Testis (tissue), 2 donors: ENCODE measurements at regions not wholly inside any gene's neighbourhood (a gene's known extent, or its start where the extent isn't known, plus 50 kb on each side); places are given as distances from the start of the nearest gene placed in this dataset.

Source experiments
- DNase-seq: peaks from one replicate; pipeline ENCODE4 v3.0.0-alpha.2; 2019
- H3K27ac ChIP-seq, 2 donors: fragments of 200-600 bp; sonication (generic); one replicate each; pipeline ENCODE4 v1.5.1; 2019
- H3K27me3 ChIP-seq: fragments of 200-600 bp; sonication (generic); one replicate; pipeline ENCODE4 v1.5.1; 2019
- H3K36me3 ChIP-seq: fragments of 200-600 bp; sonication (generic); one replicate; pipeline ENCODE4 v1.5.1; 2017; ENCODE audit warnings: low read depth; ENCODE audit errors: missing control alignments
- H3K4me1 ChIP-seq: fragments of 200-600 bp; sonication (generic); one replicate; pipeline ENCODE4 v1.5.1; 2019
- H3K4me3 ChIP-seq, 2 donors: fragments of 200-600 bp; sonication (generic); one replicate each; pipeline ENCODE4 v1.5.1; 2017 to 2019
- H3K9me3 ChIP-seq: fragments of 200-600 bp; sonication (generic); one replicate; pipeline ENCODE4 v1.5.1; 2017
- POLR2A ChIP-seq: fragments of 450-650 bp; IDR thresholded peaks from one replicate; pipeline ENCODE4 v1.6.1; 2017; ENCODE audit warnings: antibody characterized with exemption, mild to moderate bottlenecking, moderate library complexity
- WGBS, 2 donors: methylation state at CpG; one replicate each; pipeline ENCODE4 v1.1.5; 2018; 5-methylcytosine and 5-hydroxymethylcytosine counted together
- intact Hi-C: fragments of 100-400 bp; cut with DNase I; formaldehyde crosslinking; loops from one replicate; pipeline ENCODE4 v1.15.1; 2023; ENCODE audit warnings: low total_unique reads
- TF ChIP-seq, protein P1 (sequence below), 3 experiments: fragments of 450-650 bp in 2 of 3; fragments of 200-600 bp in 1 of 3; sonication (generic) in 1 of 3; IDR thresholded peaks; one replicate each; pipeline ENCODE4 v1.5.1; 2016 to 2019; ENCODE audit warnings: antibody characterized with exemption in 3 of 3, mild to moderate bottlenecking in 2 of 3, moderate library complexity in 1 of 3

DNA sequence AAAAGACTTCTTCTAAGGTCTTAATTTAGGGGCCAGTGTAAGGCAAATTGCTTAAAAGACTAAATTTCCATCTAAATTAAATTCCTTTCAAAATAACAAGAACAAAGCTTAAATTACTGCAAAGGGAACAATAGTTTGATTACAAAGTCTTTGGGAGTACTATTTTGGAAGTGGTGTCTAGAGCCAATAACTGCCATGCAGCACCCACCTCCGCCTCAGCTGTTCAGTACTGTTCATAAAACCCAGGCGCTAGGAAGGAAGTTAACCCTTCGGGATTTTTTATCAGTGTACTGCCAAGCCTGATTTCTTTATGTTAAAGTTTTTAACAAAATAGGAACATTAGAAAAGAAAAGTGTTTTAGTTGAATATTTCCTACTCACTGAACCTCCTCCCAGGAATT is 210.1 kb downstream of the LIG4 start:
- Histone ChIP-seq H3K27me3 (no peaks in the 10 kb centered on the region), H3K9me3 (no peaks in the 10 kb centered on the region), H3K4me3 (no peak overlapping the region), H3K27ac (no peak overlapping the region), H3K4me1 (no peaks in the 10 kb centered on the region), H3K36me3 (no peaks in the 10 kb centered on the region)
- WGBS, 2 donors: 69 to 79% methylated on average over 3 of the region's 3 CpGs
- DNase-seq: no peak
- TF ChIP-seq, protein P1, sequence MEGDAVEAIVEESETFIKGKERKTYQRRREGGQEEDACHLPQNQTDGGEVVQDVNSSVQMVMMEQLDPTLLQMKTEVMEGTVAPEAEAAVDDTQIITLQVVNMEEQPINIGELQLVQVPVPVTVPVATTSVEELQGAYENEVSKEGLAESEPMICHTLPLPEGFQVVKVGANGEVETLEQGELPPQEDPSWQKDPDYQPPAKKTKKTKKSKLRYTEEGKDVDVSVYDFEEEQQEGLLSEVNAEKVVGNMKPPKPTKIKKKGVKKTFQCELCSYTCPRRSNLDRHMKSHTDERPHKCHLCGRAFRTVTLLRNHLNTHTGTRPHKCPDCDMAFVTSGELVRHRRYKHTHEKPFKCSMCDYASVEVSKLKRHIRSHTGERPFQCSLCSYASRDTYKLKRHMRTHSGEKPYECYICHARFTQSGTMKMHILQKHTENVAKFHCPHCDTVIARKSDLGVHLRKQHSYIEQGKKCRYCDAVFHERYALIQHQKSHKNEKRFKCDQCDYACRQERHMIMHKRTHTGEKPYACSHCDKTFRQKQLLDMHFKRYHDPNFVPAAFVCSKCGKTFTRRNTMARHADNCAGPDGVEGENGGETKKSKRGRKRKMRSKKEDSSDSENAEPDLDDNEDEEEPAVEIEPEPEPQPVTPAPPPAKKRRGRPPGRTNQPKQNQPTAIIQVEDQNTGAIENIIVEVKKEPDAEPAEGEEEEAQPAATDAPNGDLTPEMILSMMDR (IDR thresholded peaks at IDR 0.05): no peak
- TF ChIP-seq POLR2A: no peak
- intact Hi-C loops: no loop called here

- TF ChIP-seq, protein P1 (IDR thresholded peaks at IDR 0.05): no peak
- TF ChIP-seq POLR2A: no peak
- H3K4me3 ChIP-seq: no peak overlapping the region
- no peak overlapping the region for H3K27ac ChIP-seq
- no peaks in the 10 kb centered on the region for H3K36me3 ChIP-seq
- H3K27me3 ChIP-seq: no peaks in the 10 kb centered on the region
- 58 to 72% methylated on average over 3 of the region's 3 CpGs for WGBS, 2 donors
- peak; percentile 36 for DNase-seq
- no peaks in the 10 kb centered on the region for H3K4me1 ChIP-seq
- no peaks in the 10 kb centered on the region for H3K9me3 ChIP-seq
- intact Hi-C loops: no loop called here
Observed at GRCh38 chr13:108003626-108004025, 211.7 kb downstream of the LIG4 start.

- Histone ChIP-seq H3K9me3 (no peaks in the 10 kb centered on the region), H3K36me3 (no peaks in the 10 kb centered on the region), H3K27ac (no peak overlapping the region), H3K4me1 (no peaks in the 10 kb centered on the region), H3K27me3 (no peaks in the 10 kb centered on the region), H3K4me3 (no peak overlapping the region)
- TF ChIP-seq POLR2A: no peak
- TF ChIP-seq, protein P1 (IDR thresholded peaks at IDR 0.05): no peak
- no peak for DNase-seq
- intact Hi-C loops: no loop called here
- 93% methylated on average over 3 of the region's 3 CpGs for WGBS, 2 donors
Observed at GRCh38 chr13:108000998-108001397, 214.3 kb downstream of the LIG4 start.

GRCh38 chr13:107999751-108000150 is 215.6 kb downstream of the LIG4 start:
- WGBS, 2 donors: 90 to 91% methylated on average over 3 of the region's 3 CpGs
- Histone ChIP-seq H3K9me3 (no peaks in the 10 kb centered on the region), H3K4me1 (no peaks in the 10 kb centered on the region), H3K27me3 (no peaks in the 10 kb centered on the region), H3K36me3 (no peaks in the 10 kb centered on the region), H3K27ac (no peak overlapping the region), H3K4me3 (no peak overlapping the region)
- intact Hi-C loops: no loop called here
- DNase-seq: no peak
- TF ChIP-seq, protein P1 (IDR thresholded peaks at IDR 0.05): no peak
- TF ChIP-seq POLR2A: no peak

GRCh38 chr13:107994137-107994536 is 221.2 kb downstream of the LIG4 start:
- Histone ChIP-seq H3K4me3 (no peak overlapping the region), H3K9me3 (no peaks in the 10 kb centered on the region), H3K36me3 (no peaks in the 10 kb centered on the region), H3K4me1 (no peaks in the 10 kb centered on the region), H3K27ac (no peak overlapping the region), H3K27me3 (no peaks in the 10 kb centered on the region)
- intact Hi-C loops: no loop called here
- TF ChIP-seq POLR2A: no peak
- TF ChIP-seq, protein P1 (IDR thresholded peaks at IDR 0.05): no peak
- DNase-seq: no peak
